Activated CD4-positive, alpha-beta T cell treated with anti-CD3 and anti-CD28 coated beads, Interleukin-2, amount 50 U/mL, for 1 hour (primary cell): ENCODE measurements at regions not wholly inside any gene's neighbourhood (a gene's known extent, or its start where the extent isn't known, plus 50 kb on each side); places are given as distances from the start of the nearest gene placed in this dataset.

ENCODE experiments used
- DNase-seq: peaks from one replicate; pipeline ENCODE4 v3.0.0-alpha.2; 2020

GRCh38 chr2:217049956-217050355 is 190.1 kb upstream of the TNP1 start:
- DNase-seq: no peak

DNA sequence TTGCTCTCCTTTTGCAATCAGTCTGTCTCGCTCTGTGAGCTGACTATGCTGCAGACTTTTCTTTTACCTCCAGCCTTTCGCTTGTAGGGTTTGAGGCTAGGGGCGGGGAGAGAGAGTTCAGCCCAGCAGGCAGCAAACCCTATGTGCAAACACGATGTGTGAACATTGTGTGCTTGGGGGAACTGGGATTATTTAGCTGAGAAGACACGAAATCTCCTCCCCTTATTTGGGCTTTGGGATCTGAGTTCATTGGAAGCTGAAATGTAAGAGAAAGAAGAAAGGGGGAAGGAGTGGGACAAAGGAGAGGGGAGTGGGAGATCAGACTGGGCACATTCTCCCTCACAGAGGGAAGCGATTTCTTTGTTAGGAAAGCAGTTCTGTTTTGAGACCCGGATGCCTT is 189.6 kb upstream of the TNP1 start:
- DNase-seq: no peak

DNA sequence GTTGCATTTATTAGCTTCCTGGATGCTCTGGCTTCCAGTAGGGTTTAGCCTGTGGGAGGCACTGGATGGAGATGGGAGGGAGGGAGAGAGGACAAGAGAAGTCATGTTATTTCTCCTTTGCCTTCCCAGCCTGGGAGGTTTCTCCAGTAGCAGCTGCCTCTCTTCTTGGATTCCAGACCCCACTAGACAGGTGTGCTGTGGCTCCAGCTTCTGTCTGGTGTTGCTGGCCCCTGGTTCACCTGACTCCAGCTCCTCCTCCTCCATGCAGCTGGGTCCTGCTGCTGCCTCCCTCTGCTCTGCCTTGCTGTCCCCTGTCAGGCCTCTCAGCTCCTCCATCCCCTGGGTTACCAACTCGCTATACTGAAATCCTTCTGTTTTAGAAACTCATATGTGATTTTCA is 188.9 kb upstream of the TNP1 start:
- DNase-seq: no peak

- DNase-seq: no peak
Measured at GRCh38 chr2:217047631-217048030, 187.8 kb upstream of the TNP1 start.

DNA sequence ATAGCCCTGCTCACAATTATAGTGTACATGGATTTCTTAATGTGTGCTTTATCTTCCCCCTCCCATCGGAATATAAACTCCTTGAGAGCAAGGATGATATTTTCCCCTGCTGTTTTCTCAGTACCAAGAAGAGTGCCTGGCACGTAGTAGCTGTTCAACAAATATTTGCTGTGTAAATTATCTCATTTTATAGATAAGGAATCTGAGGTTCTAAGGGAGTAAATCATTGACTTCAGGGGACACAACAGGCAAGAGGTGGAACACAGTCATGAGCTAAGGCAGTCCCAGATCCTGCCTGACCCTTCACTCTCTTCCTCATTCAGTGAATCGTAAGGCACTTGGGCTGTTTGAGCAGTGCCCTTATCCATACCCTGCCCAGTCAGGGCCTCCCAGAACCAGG is 187.3 kb upstream of the TNP1 start:
- no peak for DNase-seq

DNA sequence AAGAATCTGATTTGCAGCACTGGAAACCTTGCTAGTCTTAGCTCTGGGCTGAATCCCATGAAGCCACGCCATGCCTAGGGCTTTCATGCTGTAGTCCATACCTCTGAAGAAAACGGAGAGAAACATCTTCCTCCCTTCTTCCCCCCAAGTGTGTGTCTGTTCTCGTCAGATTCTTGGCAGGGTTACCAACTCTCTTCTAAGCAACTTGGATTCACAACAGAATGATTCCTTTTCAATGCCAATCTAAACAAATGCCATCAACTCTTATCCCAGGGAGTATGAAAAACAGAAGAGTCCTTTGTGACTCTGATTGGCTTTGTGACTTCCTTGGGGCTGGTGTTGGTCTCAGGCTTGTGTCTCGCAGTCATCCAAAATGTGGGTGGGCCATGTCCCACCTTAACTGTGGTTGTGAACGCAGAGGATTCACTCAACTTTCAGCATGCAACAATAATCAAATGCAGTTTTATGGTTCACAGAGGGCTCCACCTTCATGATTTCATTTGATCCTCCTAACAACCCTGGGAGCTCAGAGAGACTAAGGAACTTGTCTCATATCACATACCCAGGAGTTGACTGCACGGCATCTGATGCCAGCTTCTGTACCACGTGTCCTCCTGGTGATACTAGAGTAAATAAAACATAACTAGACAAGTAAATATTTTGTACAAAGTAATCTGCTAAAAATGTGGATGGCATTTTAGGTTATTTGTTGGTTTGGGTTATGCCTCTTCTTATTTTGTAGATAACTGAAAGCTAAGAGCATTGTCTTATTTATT is 186.0 kb upstream of the TNP1 start:
- no peak for DNase-seq

GRCh38 chr2:217040099-217040498 is 180.2 kb upstream of the TNP1 start:
- DNase-seq: no peak

- DNase-seq: no peak
Measured at GRCh38 chr2:217038001-217038400, 178.1 kb upstream of the TNP1 start.

DNA sequence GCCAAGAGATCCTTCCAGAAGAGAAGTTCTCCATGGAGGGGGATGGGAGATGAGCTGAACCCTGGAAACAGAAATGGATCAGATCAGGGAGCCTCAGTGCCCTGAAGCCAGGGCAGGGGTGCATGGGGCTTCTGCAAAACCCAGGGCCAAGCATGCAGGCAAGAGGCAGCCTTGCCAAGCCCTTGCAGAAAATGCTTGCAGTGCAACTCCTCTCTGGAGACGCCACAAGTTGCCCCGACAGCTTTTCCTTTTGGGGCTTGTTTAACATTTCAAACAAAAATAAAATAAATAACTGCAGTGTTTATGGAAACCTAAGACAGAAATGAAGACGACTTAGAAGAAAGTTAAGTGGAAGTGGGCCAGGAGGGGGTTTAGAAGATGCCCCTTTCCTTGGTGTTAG is 177.5 kb upstream of the TNP1 start:
- DNase-seq: no peak

DNA sequence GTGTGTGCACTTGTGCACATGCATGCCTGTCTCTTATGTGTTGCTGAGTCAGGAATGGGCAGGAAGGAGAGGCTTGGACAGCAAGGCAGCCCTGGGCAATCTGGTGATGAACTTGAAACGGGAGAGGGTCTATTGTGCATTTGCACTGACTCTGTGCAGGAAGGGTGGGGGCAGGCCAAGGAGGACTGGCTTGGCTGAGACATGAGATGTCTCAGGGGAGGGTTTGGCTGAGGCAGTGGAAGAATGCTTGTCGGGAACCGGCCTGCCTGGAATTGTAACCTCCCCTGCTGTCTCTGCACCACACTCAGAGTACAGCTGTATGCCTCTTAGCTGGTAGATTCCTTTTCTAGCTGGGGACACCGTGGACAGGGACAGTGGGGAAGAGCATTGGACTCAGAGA is 176.1 kb upstream of the TNP1 start:
- DNase-seq: no peak

GRCh38 chr2:217033186-217033585 is 173.3 kb upstream of the TNP1 start:
- DNase-seq: no peak

DNA sequence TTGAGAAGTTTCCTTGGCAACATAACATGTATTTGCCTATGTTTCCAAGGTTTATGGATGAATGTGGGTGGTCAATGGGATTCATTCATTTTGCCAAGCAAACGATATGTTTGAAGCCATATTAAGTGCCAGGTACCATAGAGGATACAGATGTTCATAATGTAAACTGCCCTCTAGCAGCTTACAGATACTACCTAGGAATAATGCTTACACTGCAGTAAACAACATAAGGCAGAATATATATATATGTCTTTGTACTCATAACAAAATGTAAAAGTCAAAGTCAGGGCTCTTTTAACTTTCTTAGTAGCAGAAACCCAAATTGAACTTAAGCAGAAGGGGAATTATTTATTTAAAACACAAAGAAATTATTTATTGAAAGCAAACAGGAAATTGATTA is 171.6 kb upstream of the TNP1 start:
- no peak for DNase-seq

- no peak for DNase-seq
Measured at GRCh38 chr2:217030081-217030480, 170.2 kb upstream of the TNP1 start.

- DNase-seq: no peak
Measured at GRCh38 chr2:217028128-217028527, 168.3 kb upstream of the TNP1 start.

DNA sequence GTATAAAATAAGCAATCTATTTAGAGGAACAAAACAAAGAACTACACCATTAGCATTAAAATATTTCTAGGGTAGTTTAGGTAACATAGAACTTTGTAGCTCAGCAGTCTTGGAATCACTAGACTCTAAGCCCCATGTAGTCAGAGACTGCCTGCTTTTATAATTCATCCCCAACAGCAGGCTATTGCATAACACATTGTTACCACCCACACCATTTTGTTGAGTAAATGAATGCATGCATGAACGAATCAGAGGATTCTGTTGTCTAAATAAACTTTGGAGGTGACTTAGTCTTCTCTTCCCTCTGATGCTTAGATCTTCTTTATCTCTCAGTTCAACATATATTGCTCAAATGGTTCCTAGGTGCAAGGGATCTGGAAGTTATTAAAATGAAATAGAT is 167.6 kb upstream of the TNP1 start:
- no peak for DNase-seq

DNA sequence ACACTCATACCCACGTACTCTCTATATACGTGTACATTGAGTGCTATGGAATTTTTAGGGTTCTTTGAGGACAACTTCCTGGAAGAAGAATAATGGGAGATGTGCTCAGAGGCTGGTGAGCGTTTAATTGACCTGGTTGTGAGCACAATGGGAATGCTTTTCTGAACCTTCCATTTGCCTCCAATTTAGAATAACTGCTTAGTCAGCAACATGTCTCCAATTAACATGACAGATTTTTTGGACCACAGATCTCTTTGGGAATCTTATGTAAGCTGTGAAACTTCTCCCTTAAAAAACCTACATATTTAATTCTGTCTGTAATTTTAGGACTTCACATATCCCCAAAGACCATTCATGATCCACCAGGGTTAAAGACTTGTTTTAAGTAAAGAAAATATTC is 166.7 kb upstream of the TNP1 start:
- DNase-seq: no peak

- no peak for DNase-seq
Measured at GRCh38 chr2:217026161-217026560, 166.3 kb upstream of the TNP1 start.

GRCh38 chr2:217023611-217024010 is 163.7 kb upstream of the TNP1 start:
- DNase-seq: no peak

GRCh38 chr2:217017456-217018252 is 157.8 kb upstream of the TNP1 start:
- DNase-seq: no peak

GRCh38 chr2:217016796-217017419 is 157.0 kb upstream of the TNP1 start:
- DNase-seq: no peak

- DNase-seq: no peak
Measured at GRCh38 chr2:217014328-217015105, 154.7 kb upstream of the TNP1 start.

DNA sequence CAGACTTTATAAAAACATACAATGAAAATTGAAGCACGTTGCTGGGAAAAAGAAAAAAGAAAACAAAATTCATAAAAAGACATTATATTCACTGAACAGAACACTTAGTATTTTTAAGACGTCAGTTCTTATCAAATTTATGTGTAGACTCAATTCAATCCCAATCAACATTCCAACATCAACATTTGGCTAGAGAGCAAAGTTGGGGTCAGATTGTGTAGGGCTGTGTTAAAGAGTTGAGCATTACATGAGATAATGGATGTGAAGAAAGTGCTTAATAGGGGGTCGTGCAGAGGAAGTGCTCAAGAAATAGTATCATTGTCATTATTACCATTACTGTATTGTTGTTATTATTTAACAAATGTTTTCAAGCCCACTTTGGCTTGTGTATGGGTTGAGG is 154.1 kb upstream of the TNP1 start:
- no peak for DNase-seq

DNA sequence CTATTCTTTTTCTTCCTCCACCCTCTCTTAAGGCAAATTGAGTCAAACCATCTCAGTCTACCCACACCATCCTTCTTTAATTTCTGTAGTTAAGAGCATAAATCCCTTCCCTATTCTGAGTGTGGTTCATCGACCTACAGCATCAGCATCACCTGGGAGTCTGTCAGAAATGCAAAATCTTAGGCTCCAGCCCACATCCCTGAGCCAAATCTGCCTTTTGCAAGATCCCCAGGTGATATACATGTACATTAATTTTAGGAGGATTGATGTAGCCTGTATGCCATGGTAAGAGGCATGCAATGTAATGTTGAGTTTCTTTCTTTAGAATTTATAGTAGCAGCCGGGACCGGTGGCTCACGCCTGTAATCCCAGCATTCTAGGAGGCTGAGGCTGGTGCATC is 151.7 kb upstream of the TNP1 start:
- no peak for DNase-seq
